HL-60 (cell line): ENCODE measurements at regions not wholly inside any gene's neighbourhood (a gene's known extent, or its start where the extent isn't known, plus 50 kb on each side); places are given as distances from the start of the nearest gene placed in this dataset.

Experiments used
- CTCF ChIP-seq: IDR thresholded peaks from one replicate; pipeline ENCODE4 v1.5.1; 2011; ENCODE audit warnings: low read length, control low read depth, inconsistent platforms; ENCODE audit not compliant: insufficient read depth
- GABPA ChIP-seq: IDR thresholded peaks from 2 replicates; pipeline ENCODE4 v1.6.1; 2012; ENCODE audit warnings: low read depth
- POLR2AphosphoS5 ChIP-seq: IDR thresholded peaks from 2 replicates; pipeline ENCODE4 v1.6.1; 2012; ENCODE audit warnings: low read depth
- REST ChIP-seq: IDR thresholded peaks from 2 replicates; pipeline ENCODE4 v1.6.1; 2012; ENCODE audit warnings: low read depth; ENCODE audit not compliant: insufficient replicate concordance
- SPI1 ChIP-seq: IDR thresholded peaks from 2 replicates; pipeline ENCODE4 v1.6.1; 2012; ENCODE audit warnings: low read depth, mild to moderate bottlenecking, borderline replicate concordance

- TF ChIP-seq CTCF (no peak), GABPA (no peak), POLR2AphosphoS5 (no peak), REST (no peak), SPI1 (no peak)
Measured at GRCh38 chr9:109600142-109600541, 102.0 kb upstream of the PTPN3 start.
